ENCODE measurements at regions not wholly inside any gene's neighbourhood (a gene's known extent, or its start where the extent isn't known, plus 50 kb on each side); places are given as distances from the start of the nearest gene placed in this dataset.

DNA sequence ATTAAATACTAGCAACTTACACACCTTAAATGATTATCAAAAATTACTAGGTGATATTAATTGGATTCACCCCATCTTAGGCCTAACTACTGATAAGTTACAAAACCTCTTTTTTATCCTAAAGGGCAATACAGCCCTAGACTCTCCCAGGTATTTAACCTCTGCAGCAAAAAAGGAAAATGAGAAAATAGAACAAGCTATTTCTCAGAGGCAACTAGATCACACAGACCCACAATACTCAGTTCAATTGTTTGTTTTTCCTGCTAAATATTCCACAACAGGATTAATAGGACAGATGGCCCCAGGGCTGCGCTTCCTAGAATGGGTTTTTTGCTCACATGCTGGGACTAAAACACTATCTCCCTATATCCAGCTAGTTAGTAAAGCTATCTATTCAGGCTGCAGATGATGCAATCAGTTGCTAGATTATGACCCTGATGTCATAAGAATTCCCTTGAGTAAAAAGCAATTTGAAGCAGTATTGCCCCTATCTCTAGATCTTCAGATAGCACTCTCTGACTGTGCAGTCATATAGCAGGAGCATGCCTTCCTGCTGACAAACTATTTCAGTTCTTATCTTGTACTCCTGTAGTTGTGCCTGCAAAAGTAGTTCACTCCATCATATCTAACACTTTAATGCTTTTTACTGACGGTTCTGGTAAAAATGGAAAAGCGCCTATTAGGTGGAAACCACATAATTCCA, 1595.5 kb upstream of the TENM4 start:
- 89 to 93% (median 89%) methylated on average over 3 of the region's 3 CpGs for WGBS, 4 donors
- Histone ChIP-seq H3K4me1 (no peaks in the 10 kb centered on the region), H3K36me3 (no peaks in the 10 kb centered on the region), H3K27me3 (no peaks in the 10 kb centered on the region), H3K27ac (no peak overlapping the region), H3K4me3 (no peak overlapping the region), H3K9me3 (peaks cover 0 to 31% (median 13%) of the 10 kb centered on the region in 12 donors)
- intact Hi-C loops (cut with DNase I), result no loop called here
- ATAC-seq, result no peak
- no peak for DNase-seq
- TF ChIP-seq, protein P1, sequence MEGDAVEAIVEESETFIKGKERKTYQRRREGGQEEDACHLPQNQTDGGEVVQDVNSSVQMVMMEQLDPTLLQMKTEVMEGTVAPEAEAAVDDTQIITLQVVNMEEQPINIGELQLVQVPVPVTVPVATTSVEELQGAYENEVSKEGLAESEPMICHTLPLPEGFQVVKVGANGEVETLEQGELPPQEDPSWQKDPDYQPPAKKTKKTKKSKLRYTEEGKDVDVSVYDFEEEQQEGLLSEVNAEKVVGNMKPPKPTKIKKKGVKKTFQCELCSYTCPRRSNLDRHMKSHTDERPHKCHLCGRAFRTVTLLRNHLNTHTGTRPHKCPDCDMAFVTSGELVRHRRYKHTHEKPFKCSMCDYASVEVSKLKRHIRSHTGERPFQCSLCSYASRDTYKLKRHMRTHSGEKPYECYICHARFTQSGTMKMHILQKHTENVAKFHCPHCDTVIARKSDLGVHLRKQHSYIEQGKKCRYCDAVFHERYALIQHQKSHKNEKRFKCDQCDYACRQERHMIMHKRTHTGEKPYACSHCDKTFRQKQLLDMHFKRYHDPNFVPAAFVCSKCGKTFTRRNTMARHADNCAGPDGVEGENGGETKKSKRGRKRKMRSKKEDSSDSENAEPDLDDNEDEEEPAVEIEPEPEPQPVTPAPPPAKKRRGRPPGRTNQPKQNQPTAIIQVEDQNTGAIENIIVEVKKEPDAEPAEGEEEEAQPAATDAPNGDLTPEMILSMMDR (IDR thresholded peaks at IDR 0.05), result no peak
- no peak for TF ChIP-seq POLR2A (IDR thresholded peaks at IDR 0.05)

DNA sequence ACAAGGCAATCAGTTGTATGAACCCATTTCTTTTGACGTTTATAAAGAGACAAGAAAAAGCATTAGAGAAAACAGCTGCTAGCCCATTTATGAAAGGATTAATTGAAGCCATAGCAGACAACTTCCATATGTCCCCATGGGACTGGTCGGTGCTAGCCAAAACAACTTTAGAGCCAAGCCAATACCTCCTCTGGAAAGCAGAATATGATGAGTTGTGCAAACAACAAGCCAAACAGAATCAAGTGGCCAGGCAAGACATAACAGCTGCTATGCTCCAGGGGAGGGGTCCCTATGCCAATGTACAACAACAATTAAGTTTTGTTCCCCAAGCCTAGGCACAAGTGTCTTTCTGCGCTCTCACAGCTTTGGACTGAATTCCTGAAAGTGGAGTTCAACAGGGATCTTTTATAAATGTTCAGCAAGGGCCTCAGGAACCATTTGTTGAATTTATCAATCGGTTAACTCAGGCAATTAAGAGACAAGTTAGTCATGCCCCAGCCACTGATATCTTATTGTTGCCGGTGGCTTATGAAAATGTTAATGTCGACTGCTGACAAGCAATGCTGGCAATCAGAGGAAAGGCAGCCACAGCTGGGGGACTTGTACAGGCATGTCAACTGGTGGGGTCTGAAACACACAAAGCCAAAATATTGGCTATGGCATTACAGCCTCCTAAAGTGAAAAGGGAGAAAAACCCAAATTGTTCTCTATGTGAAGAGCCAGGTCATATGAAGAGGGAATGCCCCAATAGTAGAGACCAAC, 1593.1 kb upstream of the TENM4 start:
- ATAC-seq, result peak in 1 of 4 donors; percentile 66
- 56 to 69% (median 68%) methylated on average over 6 of the region's 6 CpGs for WGBS, 4 donors
- no peak for TF ChIP-seq POLR2A (IDR thresholded peaks at IDR 0.05)
- TF ChIP-seq, protein P1 (IDR thresholded peaks at IDR 0.05), result no peak
- Histone ChIP-seq H3K4me1 (no peaks in the 10 kb centered on the region), H3K4me3 (no peak overlapping the region), H3K27me3 (no peaks in the 10 kb centered on the region), H3K9me3 (peaks cover 0 to 34% (median 13%) of the 10 kb centered on the region in 12 donors), H3K27ac (no peak overlapping the region), H3K36me3 (no peaks in the 10 kb centered on the region)
- intact Hi-C loops (cut with DNase I), result no loop called here
- peak in 2 of 5 donors; percentile 27 for DNase-seq

DNA sequence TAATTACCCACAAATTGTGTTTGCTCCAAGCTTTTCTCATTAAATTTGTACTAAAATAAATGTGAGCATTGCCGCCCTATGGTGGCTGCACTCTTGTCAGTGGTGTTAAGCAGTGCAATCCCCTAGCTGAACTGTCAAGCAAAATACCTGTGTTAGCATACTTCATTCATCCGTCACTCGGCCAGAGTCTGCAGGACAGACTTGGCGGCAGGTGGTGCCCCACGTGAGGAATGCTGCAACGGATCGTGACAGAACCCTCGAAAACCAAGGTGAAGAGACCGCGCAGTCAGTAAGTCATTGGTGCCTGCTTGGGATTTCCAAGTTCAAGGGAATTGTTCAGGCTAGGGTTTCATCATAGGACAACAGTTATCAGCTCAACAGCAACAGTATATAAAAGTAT, 1592.1 kb upstream of the TENM4 start:
- no peaks in the 10 kb centered on the region for H3K4me1 ChIP-seq
- 82 to 95% (median 89%) methylated on average over 10 of the region's 10 CpGs for WGBS, 4 donors
- no peak for TF ChIP-seq POLR2A (IDR thresholded peaks at IDR 0.05)
- TF ChIP-seq, protein P1 (IDR thresholded peaks at IDR 0.05), result no peak
- no peaks in the 10 kb centered on the region for H3K36me3 ChIP-seq
- no peak overlapping the region for H3K4me3 ChIP-seq
- H3K9me3 ChIP-seq, result peaks cover 0 to 34% (median 13%) of the 10 kb centered on the region in 12 donors
- H3K27me3 ChIP-seq, result no peaks in the 10 kb centered on the region
- intact Hi-C loops (cut with DNase I), result no loop called here
- DNase-seq (no peak), ATAC-seq (no peak)
- H3K27ac ChIP-seq, result no peak overlapping the region

DNA sequence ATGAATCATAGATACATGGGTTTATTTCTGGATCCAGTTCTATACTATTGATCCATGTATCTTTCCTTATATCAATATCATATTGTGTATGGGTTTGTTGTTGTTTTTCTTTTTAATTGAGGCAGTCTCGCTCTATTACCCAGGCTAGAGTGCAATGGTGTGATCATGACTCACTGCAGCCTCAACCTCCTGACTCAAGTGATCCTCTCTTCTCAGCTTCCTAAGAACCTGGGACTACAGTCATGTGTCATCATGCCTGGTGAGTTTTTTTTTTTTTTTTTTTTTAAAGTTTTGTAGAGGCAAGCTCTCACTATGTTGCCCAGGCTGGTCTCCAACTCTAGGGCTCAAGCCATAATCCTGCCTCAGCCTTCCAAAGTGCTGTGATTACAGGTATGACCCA, 1589.4 kb upstream of the TENM4 start:
- H3K9me3 ChIP-seq, result peaks cover 0 to 11% (median 0%) of the 10 kb centered on the region in 12 donors
- WGBS, 4 donors, result 92 to 98% (median 95%) methylated on average over 1 of the region's 1 CpG
- no peak for ATAC-seq
- TF ChIP-seq, protein P1 (IDR thresholded peaks at IDR 0.05), result no peak
- no peak for TF ChIP-seq POLR2A (IDR thresholded peaks at IDR 0.05)
- H3K27ac ChIP-seq, result no peak overlapping the region
- H3K4me1 ChIP-seq, result no peaks in the 10 kb centered on the region
- H3K27me3 ChIP-seq, result no peaks in the 10 kb centered on the region
- intact Hi-C loops (cut with DNase I), result no loop called here
- H3K4me3 ChIP-seq, result no peak overlapping the region
- DNase-seq, result no peak
- no peaks in the 10 kb centered on the region for H3K36me3 ChIP-seq

All from heart left ventricle (tissue), 16 donors.